Activated T-helper 9 cell treated with anti-CD3 and anti-CD28 coated beads, Interleukin-2, amount 50 U/mL, for 16 hours (primary cell): ENCODE measurements at regions not wholly inside any gene's neighbourhood (a gene's known extent, or its start where the extent isn't known, plus 50 kb on each side); places are given as distances from the start of the nearest gene placed in this dataset.

Experiments
- DNase-seq: peaks from one replicate; pipeline ENCODE4 v3.0.0-alpha.2; 2020; ENCODE audit warnings: low read depth

DNA sequence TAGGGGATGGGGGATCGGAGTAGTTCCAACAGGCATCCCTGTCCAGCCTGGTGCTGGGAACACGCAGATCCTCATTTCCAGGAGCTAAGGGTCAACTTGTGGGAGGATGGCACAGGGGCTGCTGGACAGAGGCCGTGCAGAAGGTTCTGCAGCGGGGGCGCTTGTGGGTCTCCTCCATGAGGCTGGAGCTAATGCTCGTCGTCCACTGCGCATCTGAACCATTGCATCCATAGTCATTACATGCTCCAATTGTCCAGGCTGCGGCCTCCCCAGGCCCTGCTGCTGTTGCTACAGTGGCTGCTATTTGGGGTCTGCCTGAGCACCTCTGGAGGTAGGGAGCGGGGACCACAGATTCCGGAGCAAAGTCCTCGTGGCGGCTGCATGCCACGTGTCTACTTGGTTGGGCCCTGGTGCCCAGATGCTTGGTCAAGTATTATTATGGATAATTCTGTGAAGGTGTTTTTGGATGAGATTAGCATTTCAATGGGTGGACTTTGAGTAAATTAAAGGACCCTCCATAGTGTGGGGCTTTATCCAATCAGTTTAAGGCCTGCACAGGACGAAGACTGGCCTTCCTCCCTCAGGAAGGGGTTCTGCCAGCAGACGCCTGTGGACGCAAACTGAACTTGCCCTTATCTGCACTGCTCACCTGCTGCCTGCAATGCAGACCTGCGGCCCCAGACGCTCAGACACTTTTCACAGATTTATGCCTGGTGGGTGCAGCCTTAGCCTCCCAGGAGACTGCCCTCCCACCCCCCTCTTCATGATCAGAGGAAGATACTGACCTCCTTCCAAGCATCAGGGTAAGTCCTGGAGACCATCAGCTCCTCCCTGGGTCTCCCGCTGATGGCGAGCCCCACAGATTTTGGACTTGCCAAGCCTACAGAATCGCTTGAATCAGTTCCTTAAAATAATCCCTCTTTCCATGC lies 127.5 kb upstream of the IRX4 start:
- no peak for DNase-seq

GRCh38 chr5:2008851-2009629 lies 126.3 kb upstream of the IRX4 start:
- DNase-seq = no peak

DNA sequence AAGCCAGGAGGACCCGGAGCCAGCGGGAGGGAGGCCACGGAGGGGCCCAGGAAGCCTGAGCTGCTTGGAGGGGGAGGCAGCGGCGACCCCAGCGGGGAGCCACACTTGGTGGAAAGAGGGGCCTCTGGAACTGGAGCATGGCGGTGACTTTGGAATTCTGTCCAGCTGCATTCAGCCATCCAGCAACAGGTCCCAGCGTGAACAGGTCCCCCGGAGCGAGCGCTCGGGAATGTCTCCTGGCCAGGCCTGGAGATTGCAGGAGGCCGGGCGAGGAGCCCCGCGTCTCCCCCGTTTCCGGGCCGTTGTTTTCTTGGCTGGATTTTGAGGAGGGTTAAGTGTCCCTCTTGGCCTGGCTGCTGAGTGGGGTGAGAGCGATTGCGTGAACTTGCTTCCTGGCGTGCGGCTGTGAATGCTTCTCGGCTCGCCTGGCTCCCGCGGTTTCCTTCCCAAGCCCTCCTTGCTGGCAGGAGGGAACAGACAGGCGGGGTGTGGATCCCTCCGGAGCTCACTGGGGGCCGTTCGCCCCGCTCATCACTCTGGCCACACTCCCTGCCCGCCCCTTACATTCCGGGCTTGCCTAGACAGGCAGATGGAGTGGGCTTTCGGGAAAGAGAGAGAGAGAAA lies 125.3 kb upstream of the IRX4 start:
- no peak for DNase-seq

DNA sequence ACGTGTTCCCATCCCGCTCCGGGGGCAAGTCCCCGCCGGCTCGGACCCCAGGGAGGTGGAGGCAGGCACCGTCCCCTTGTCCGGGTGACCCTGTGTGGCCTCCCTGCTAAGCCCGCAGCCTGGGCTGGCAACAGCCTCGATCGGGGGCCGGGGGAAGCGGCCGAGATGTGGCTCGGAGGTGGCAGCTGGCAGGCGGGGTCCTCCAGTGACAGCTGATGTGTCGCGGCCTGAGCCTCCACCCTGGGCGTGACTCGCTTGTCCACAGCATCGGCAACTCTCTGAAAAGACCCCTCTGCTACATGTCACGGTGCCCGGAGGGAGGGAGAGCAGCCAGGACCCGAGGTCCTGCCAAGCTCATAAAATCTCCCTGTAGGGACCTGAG lies 124.8 kb upstream of the IRX4 start:
- no peak for DNase-seq

DNA sequence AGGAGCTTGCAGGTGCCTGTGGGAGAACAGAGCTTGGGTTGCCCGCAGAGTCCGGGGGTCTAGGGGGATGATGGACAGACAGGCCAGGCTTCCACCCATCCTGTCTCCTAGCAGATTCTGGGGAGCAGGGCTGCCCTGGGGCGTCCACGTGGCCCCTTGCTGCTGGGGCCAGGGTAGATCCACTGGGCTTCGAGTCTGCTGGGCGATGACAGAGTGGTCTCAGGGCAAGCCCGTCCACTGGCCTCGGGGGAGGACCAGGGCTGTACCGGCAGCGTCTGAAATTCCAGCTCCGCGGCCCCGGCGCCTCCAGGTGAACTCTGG lies 124.2 kb upstream of the IRX4 start:
- DNase-seq = no peak

DNA sequence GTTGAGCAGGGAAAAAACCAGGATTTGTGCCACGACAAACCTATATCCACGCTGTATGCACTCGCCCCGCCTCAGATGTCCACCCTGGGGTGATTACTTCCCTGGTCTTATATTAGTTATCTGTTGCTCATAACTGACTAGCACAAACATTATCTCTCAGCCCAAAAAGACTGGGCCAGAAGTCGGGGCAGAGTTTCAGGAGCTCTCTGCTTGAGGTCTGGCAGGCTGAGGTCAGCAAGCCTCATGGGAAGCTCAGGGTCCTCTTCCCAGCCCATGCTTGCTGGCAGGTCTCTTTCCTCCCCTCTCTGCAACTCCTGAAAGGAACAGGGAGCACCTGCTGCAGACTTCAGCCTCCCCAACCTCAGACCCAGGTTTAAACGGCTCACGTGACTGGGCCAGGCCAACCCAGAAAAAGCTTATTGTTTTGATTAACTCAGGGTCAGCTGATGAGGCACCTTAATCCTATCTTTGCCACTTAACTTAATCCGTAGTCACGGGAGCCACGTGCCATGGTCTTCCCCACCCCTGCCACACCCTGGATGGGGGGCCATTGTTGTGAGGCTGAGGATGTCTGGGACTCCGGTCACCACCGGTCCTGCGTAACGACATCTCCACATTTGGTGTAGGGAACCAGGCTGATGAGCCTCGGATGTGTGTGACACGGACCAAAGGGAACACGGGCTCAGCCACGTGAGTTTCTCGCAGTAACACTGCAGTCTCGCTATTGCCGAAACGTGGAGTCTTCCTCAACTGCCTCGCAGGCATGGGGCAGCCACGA lies 123.7 kb upstream of the IRX4 start:
- no peak for DNase-seq

DNA sequence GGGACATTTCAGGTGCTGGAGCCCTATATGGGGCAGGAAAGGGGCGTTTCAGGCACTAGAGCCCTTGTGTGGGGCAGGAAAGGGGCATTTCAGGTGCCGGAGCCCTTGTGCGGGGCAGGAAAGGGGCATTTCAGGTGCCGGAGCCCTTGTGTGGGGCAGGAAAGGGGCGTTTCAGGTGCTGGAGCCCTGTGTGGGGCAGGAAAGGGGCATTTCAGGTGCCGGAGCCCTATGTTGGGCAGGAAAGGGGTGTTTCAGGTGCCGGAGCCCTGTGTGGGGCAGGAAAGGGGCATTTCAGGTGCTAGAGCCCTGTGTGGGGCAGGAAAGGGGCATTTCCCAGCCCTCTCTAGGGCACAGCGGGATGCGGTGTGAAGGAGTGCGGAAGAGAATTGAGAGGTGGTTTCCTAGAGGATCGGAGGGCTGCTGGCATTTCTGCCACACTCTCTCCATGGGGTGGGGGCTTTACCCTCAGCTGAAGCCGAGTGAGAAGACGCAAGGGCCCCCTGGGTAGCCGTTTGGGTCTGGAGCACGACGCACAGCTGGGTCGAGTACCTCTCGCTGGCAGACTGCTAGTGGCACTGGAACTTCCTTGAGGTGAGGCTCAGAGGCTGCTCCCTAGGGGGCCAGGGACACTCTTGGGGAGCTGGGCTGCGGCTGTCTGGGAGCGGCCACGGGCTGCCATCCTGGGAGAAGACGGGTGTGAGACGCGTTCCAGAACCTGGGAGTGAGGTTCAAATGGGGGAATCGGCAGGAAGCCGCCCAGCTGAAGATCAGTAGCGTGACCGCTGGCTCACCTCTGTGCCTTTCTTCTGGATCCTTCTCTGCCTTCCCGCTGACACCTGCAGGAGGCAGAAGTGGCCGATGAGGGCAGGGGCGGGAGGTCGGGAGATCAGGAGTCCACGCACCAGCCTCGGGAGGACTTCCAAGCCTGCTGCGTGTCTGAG lies 122.6 kb upstream of the IRX4 start:
- DNase-seq = no peak

DNA sequence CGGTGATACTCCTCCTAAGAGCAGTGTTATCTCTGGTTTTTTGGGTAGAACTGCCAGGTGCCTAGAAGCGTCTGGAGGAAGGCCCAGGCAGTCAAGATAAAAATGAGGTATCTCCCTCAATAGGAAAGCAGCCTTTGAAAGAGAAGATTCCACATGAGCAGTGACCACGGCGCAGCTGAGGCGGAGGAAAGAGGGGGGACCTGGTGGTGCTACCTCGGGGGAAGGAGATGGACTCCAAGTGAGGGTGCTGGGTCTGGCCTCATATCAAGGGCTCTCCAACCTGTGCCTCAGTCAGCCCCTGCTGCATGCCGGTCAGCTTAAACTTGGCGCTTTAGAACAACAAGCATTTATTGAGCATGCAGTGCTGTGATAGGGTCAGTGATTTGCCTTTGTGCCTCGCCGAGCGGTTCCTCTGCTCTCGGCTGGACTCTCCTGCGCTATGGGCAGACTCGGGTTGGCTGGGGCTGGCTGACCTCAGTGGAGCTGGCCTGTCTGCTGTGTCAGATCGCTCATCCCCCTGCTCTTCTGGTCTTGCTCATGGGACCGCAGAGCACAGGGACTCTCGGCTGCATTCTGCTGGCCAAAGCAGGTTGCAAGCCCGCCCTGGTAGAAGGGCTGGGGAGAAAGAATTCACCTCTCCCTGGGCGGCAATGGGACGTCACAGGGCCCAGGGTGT lies 121.1 kb upstream of the IRX4 start:
- DNase-seq = no peak

DNA sequence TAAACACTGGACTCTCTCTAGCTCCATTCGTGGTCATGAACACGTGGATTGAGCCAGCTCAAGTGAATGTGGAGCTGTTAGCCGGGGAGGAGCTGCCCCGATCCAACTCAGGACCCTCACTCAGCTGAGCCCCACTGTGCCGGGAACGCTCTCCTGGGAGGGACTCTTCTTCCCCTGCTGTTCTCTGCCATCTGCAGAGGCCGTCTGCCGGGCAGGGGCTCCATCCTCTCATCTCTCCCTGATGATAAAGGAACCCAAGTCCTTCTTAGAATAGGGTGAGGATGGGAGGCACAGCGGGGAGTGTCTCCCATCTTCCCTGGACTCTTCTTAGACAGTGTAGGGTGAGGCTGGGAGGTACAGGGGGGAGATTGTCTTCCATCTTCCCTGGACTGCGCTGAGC lies 120.5 kb upstream of the IRX4 start:
- no peak for DNase-seq

DNA sequence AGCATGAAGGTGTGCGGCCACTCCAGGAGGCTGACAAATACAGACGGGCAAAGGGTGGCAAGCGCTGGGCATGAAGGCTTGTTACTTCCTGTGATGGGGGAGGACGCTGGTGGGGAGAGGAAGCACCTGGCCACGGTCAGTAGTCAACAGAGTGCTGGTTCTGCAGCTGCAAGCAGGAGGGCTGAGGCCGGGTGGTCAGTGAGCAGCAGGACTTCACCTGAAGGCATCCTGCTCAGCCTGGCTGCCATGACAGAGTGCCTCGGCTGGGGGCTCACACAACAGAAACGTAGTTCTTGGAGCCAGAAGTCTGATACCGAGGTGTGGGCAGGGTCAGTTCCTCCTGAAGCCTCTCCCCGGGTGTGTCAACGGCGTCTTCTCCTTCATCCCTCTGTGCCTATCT lies 118.6 kb upstream of the IRX4 start:
- DNase-seq = no peak

DNA sequence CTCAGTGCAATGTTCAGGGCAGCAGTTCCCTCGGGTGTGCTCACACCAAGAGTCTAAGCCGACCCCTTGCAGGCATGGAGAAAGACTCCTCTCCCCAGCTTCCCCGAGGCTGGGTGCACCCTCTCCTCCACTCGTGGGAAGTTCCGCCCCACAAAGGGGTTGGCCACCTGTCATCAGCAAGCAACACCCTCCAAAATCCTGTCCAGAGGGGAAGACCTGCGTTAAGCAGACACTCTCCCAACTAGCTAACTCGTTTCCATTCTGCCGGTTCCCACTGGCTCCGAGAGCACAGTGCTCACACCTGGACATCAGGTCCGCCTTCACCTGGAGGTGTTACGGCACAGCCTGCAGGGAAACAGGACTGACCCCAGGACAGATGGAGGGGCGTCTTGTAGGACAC lies 117.9 kb upstream of the IRX4 start:
- no peak for DNase-seq

GRCh38 chr5:1999794-2000193 lies 117.1 kb upstream of the IRX4 start:
- no peak for DNase-seq

DNA sequence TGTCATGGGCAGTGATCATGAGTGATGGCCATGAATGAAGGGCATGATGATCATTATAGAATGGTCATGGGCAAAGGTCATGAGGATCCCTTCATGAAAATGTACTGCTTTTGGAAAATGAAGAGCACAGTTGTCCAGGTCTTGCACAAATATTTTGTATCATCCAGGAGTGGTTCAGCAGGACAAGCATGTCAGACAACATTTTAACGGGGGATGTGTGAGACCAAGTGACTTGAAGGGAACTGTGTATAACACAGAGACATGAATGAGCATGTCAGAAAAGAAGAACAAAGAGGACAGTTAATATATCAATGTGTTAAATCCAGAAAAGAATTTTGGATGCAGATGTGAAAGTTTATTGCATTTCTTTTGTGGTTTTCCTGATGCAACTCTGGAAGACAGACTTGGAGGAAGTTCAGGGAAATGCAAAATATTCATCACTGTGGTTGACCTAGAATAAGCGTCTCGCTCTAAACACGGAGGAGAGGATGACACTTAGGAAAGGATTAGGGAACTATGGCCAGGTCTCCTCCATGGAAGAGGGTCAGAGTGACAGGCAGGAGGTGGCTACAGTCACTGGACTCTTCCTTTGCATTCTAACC lies 116.1 kb upstream of the IRX4 start:
- DNase-seq = no peak

DNA sequence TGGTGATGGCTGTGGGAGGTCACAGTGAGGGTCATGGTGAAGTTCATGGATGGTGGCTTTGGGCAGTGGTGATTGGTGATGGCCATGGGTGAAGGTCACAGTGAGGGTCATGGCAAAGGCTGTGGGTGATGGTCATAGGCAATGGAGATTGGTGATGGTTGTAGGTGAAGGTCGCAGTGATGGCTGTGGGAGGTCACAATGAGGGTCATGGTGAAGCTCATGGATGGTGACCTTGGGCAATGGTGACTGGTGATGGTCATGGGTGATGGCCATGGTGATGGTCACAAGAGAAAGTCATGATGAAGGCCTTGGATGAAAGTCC lies 115.6 kb upstream of the IRX4 start:
- no peak for DNase-seq

GRCh38 chr5:1997640-1998347 lies 115.1 kb upstream of the IRX4 start:
- DNase-seq = no peak

GRCh38 chr5:1995491-1995890 lies 112.8 kb upstream of the IRX4 start:
- DNase-seq = no peak

DNA sequence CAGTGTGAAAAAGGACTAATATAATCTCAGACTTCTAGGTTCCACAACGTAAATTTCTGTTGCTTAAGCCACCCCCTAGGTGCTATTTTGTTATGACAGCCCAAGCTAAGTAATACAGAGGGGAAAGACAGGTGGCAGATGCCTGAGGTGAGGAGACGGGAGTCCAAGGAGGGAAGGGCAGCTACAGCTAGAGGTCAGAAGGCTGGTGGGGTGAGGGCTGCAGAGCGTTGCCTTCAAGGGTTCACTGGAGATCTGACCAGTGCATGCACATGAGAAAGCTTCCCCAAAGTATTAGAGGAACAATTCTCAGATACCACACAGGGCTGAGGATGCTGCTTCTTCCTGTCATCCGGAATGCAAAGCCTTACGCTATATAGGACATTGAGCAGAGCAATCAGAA lies 104.7 kb upstream of the IRX4 start:
- no peak for DNase-seq

DNA sequence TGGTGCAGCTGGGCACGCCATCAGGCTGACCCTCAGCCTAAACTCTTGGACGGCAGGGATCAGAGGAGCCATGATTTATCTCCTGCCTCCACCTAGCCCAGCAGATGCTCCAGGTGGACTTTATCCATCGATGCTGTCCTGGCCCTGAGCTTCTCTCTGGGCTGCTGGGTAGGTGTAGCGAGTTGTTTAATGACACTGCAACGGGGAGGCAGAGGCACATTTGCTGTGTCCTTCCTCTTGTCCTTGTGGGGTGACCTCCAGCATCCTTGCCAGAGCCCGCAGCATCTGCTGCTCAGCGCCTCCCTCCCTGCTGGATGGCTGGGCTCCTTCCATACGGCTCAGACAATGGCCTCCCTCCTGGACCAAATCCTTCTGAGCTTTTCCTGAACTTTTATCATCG lies 103.1 kb upstream of the IRX4 start:
- no peak for DNase-seq

DNA sequence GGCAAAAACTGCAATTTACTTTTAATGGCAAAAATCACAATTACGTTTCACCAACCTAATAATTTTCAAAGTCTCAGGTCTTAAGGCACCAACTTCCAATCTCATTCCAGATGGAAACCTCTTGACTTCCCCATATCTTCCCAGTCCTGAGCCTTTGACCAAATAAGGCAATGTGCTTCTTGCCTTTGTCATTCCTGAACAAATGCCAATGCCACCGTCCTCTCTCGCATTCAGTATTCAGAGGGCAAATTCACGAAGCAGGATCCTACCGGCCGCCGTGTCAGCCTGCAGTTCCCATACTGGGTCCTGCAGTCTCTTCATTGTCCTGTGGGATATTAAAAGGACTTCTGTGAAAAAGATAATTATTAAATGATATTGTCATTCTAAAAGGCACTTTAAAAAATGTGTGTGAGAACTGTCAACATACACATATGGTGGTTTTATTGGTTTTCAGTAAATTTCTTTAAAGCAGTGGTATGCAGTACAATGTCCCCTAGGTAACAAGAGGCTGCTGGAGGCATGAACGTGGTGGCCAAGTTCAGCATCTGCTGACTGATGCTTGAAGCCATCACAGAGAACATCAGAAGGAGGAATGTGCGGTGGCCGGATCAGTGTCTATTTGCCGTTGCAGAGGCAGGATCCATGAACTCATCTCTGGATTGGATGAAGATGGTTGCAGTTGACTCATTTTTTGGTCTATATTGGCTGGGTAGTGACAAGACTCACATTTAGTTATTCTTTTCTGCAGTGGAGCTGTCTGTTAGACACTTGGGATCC lies 101.4 kb upstream of the IRX4 start:
- no peak for DNase-seq
